GM12872 (cell line): ENCODE measurements at regions not wholly inside any gene's neighbourhood (a gene's known extent, or its start where the extent isn't known, plus 50 kb on each side); places are given as distances from the start of the nearest gene placed in this dataset.

Experiments used
- TF ChIP-seq, protein P1 (sequence below): IDR thresholded peaks from 3 replicates; pipeline ENCODE4 v1.5.1; 2011; ENCODE audit warnings: low read depth, mild to moderate bottlenecking, low read length, moderate library complexity; ENCODE audit not compliant: insufficient read depth

DNA sequence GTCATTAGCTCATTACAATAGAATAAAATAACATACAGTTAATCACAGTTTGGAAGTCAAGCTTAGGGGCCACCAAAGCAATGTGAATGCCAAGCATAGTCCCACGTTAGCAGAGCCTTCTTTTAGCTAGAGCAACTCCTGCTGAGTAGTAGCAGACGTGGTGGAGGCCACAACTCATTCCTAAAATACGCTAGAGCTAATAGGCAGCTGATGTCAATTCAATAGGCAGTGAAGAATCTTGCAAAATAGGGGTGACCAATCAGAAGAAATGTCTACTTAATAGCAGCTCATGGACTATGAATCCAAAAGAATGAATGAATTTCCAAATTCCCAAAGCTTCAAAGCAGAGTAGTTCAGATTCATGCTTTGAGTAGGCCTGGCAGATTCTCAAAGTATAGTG lies 292.9 kb upstream of the RORA start:
- TF ChIP-seq, protein P1, sequence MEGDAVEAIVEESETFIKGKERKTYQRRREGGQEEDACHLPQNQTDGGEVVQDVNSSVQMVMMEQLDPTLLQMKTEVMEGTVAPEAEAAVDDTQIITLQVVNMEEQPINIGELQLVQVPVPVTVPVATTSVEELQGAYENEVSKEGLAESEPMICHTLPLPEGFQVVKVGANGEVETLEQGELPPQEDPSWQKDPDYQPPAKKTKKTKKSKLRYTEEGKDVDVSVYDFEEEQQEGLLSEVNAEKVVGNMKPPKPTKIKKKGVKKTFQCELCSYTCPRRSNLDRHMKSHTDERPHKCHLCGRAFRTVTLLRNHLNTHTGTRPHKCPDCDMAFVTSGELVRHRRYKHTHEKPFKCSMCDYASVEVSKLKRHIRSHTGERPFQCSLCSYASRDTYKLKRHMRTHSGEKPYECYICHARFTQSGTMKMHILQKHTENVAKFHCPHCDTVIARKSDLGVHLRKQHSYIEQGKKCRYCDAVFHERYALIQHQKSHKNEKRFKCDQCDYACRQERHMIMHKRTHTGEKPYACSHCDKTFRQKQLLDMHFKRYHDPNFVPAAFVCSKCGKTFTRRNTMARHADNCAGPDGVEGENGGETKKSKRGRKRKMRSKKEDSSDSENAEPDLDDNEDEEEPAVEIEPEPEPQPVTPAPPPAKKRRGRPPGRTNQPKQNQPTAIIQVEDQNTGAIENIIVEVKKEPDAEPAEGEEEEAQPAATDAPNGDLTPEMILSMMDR, result no peak

GRCh38 chr15:61519296-61519695 lies 290.2 kb upstream of the RORA start:
- TF ChIP-seq, protein P1, result no peak

GRCh38 chr15:61518191-61518950 lies 289.3 kb upstream of the RORA start:
- TF ChIP-seq, protein P1, result no peak

- TF ChIP-seq, protein P1, result no peak
Measured at GRCh38 chr15:61517776-61518175, 288.7 kb upstream of the RORA start.

DNA sequence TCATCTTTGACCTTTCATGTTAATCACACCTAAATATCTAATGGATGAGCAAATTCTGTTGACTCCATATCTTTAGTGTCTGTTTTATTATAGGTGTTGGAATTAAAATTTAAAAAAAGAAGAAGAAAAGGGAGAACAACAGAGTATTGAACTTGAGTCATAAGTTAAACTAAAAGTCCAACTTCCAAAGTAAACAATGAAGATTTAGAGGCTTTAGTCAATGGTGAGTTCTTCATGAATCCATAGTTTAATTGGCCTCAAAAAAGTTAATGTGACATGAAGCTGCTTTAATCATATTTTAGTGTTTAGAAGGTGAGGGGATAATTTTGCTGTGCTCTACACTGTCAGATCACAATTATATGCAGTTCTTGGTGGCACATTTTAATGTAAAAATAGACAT lies 288.2 kb upstream of the RORA start:
- TF ChIP-seq, protein P1, result no peak

DNA sequence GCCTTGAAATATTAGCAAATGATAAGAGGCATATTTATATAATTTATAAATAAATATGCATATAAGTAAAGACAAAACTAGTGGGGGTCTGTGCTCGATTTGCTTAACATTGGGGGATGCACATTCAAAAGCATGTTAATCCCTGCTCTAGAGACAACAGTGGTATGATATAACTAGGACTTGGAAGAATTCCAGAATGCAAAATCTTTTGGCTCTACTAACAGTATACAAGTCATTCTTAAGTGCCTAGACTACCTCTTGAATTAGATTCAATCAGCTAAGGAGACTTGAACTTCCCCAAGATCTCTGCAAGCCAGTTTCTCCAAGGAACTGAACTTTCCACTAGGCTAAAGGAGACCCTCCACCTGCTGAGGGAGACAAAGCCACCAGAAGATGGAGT lies 282.7 kb upstream of the RORA start:
- TF ChIP-seq, protein P1, result no peak

DNA sequence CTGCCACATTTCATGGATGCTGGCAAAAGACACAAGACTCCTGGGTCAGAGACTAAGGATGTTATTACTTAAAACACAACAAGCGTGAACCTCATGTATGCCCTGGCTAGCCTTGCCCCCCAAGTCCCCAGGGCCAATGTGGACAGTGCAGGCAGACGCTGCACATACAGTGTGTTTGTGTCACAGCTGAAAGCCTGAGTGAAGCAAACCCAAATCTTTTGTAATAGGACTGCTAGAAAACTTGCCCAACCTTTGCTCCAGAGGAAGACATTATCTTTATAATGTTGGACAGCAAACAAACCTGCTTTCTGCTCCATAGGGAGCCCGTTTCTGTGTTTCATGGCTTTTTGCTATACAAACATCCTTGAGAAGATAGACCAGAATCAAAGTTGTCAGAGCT lies 282.0 kb upstream of the RORA start:
- TF ChIP-seq, protein P1, result no peak
